IMR-90 (cell line): ENCODE measurements at regions not wholly inside any gene's neighbourhood (a gene's known extent, or its start where the extent isn't known, plus 50 kb on each side); places are given as distances from the start of the nearest gene placed in this dataset.

Source experiments
- ATAC-seq: fragments of 200-7000 bp; cut with Tn5 transposase; 2 replicates; pipeline ENCODE4 v1.9.1; 2020; ENCODE audit warnings: low read depth, mild to moderate bottlenecking, moderate library complexity
- BruUV-seq: library from RNA; stranded (reverse); fragments of 400-500 nt; replicated peaks from 2 replicates; lab custom pipeline; 2021; lab: Mats Ljungman, UMichigan
- CTCF ChIA-PET: fragments of 300-600 bp; formaldehyde crosslinking; extraction: SDS; loops from one replicate; lab custom pipeline; 2021; ENCODE audit warnings: antibody characterized with exemption; lab: Yijun Ruan, JAX
- POLR2A ChIA-PET: fragments of 300-600 bp; sonication (Branson Sonifier 250); formaldehyde crosslinking; loops from one replicate; lab custom pipeline; 2022; ENCODE audit warnings: antibody characterized with exemption; ENCODE audit not compliant: unreplicated experiment; lab: Charles Lee
- DNase-seq: peaks from one replicate; pipeline ENCODE4 v3.0.0; 2013
- H2AFZ ChIP-seq: replicated peaks from 2 replicates; pipeline ENCODE3; 2013; ENCODE audit warnings: low read length, mild to moderate bottlenecking; ENCODE audit not compliant: poor library complexity
- H2AK5ac ChIP-seq: 2 replicates; pipeline ENCODE4 v1.6.1; 2013; ENCODE audit warnings: low read depth, low read length, inconsistent platforms
- H2AK9ac ChIP-seq: replicated peaks from 2 replicates; pipeline ENCODE3; 2013; ENCODE audit warnings: mild to moderate bottlenecking, low read depth, low read length, moderate library complexity; ENCODE audit not compliant: poor library complexity
- H2BK120ac ChIP-seq: 2 replicates; pipeline ENCODE4 v1.6.1; 2013; ENCODE audit warnings: low read depth, low read length, inconsistent platforms
- H2BK15ac ChIP-seq: 3 replicates; pipeline ENCODE4 v1.6.1; 2013; ENCODE audit warnings: low read depth, low read length, inconsistent platforms
- H2BK20ac ChIP-seq: 2 replicates; pipeline ENCODE4 v1.6.1; 2013; ENCODE audit warnings: low read depth, mild to moderate bottlenecking, inconsistent platforms, low read length, moderate library complexity
- H2BK5ac ChIP-seq: 2 replicates; pipeline ENCODE4 v1.6.1; 2013; ENCODE audit warnings: mild to moderate bottlenecking, low read depth, low read length, inconsistent platforms; ENCODE audit not compliant: poor library complexity, severe bottlenecking
- H3K14ac ChIP-seq: replicated peaks from 2 replicates; pipeline ENCODE4 v1.6.1; 2013; ENCODE audit warnings: low read depth, low read length, inconsistent platforms
- H3K18ac ChIP-seq: 2 replicates; pipeline ENCODE4 v1.6.1; 2013; ENCODE audit warnings: low read depth, low read length, control low read depth
- H3K23ac ChIP-seq: 2 replicates; pipeline ENCODE4 v1.6.1; 2013; ENCODE audit warnings: low read depth, low read length, inconsistent platforms
- H3K27ac ChIP-seq: 2 replicates; pipeline ENCODE4 v1.5.1; 2013; ENCODE audit warnings: mild to moderate bottlenecking, control low read depth, low read length; ENCODE audit not compliant: insufficient read depth
- H3K27me3 ChIP-seq: 2 replicates; pipeline ENCODE4 v1.6.1; 2013; ENCODE audit warnings: low read length; ENCODE audit not compliant: control insufficient read depth, insufficient read depth
- H3K36me3 ChIP-seq: 2 replicates; pipeline ENCODE4 v1.6.1; 2013; ENCODE audit warnings: low read length, mixed read lengths; ENCODE audit not compliant: control insufficient read depth, insufficient read depth
- H3K4ac ChIP-seq: 2 replicates; pipeline ENCODE4 v1.6.1; 2013; ENCODE audit warnings: low read depth, low read length, inconsistent platforms
- H3K4me1 ChIP-seq: 2 replicates; pipeline ENCODE4 v1.6.1; 2013; ENCODE audit warnings: low read length, mixed read lengths; ENCODE audit not compliant: control insufficient read depth, insufficient read depth
- H3K4me2 ChIP-seq: 2 replicates; pipeline ENCODE4 v1.6.1; 2013; ENCODE audit warnings: low read depth, mild to moderate bottlenecking, control low read depth, low read length, moderate library complexity
- H3K4me3 ChIP-seq: 2 replicates; pipeline ENCODE4 v1.5.1; 2013; ENCODE audit warnings: low read depth, mild to moderate bottlenecking, control low read depth, low read length, moderate library complexity; ENCODE audit not compliant: insufficient read depth
- H3K56ac ChIP-seq: 2 replicates; pipeline ENCODE4 v1.6.1; 2013; ENCODE audit warnings: low read length, inconsistent platforms; ENCODE audit not compliant: insufficient read depth; ENCODE audit errors: extremely low read depth
- H3K79me1 ChIP-seq, 2 experiments: 2 replicates each; pipeline ENCODE4 v1.6.1; 2013; ENCODE audit warnings: low read length in 2 of 2, inconsistent platforms in 1 of 2, low read depth in 1 of 2
- H3K9ac ChIP-seq: 2 replicates; pipeline ENCODE4 v1.6.1; 2013; ENCODE audit warnings: low read depth, low read length, control low read depth
- H3K9me1 ChIP-seq: 2 replicates; pipeline ENCODE4 v1.6.1; 2013; ENCODE audit warnings: low read length, inconsistent platforms; ENCODE audit not compliant: insufficient read depth
- H3K9me3 ChIP-seq: 2 replicates; pipeline ENCODE4 v1.6.1; 2013; ENCODE audit warnings: low read length; ENCODE audit not compliant: control insufficient read depth, insufficient read depth
- H4K20me1 ChIP-seq: 2 replicates; pipeline ENCODE4 v1.6.1; 2013; ENCODE audit warnings: low read length, inconsistent platforms; ENCODE audit not compliant: insufficient read depth
- H4K5ac ChIP-seq: 2 replicates; pipeline ENCODE4 v1.6.1; 2013; ENCODE audit warnings: mild to moderate bottlenecking, low read depth, low read length, control low read depth
- H4K8ac ChIP-seq, 2 experiments: 2 replicates each; pipeline ENCODE4 v1.6.1; 2013; ENCODE audit warnings: low read depth in 2 of 2, low read length in 2 of 2, control low read depth in 1 of 2, inconsistent platforms in 1 of 2
- H4K91ac ChIP-seq: 2 replicates; pipeline ENCODE4 v1.6.1; 2013; ENCODE audit warnings: low read depth, low read length, inconsistent platforms; ENCODE audit not compliant: insufficient read depth
- BHLHE40 ChIP-seq: fragments of 150-350 bp; IDR thresholded peaks from 2 replicates; pipeline ENCODE4 v1.6.1; 2016; ENCODE audit warnings: mild to moderate bottlenecking, low read depth, low read length
- CEBPB ChIP-seq: IDR thresholded peaks from 2 replicates; pipeline ENCODE4 v1.6.1; 2012; ENCODE audit warnings: low read depth, low read length, improper control_type of control experiment
- RAD21 ChIP-seq: IDR thresholded peaks from 2 replicates; pipeline ENCODE4 v1.6.1; 2012; ENCODE audit warnings: low read length, improper control_type of control experiment
- SMC3 ChIP-seq: fragments of 150-350 bp; IDR thresholded peaks from 2 replicates; pipeline ENCODE4 v1.6.1; 2016; ENCODE audit warnings: low read depth, mild to moderate bottlenecking, antibody characterized with exemption, low read length, moderate library complexity
- WGBS, 2 experiments: methylation state at CpG; one replicate each; pipeline versions ENCODE4 v1.1.5 to v1.1.7; 2013; ENCODE audit warnings: missing lambda C conversion rate in 2 of 2; ENCODE audit not compliant: insufficient read length in 1 of 2; ENCODE audit errors: extremely low coverage in 2 of 2; 5-methylcytosine and 5-hydroxymethylcytosine counted together
- dilution Hi-C: fragments of 300-500 bp; cut with HindIII; formaldehyde crosslinking; loops from one replicate; pipeline ENCODE4 v1.14.3; 2018; ENCODE audit warnings: low sequenced_read_pairs; ENCODE audit not compliant: unreplicated experiment
- in situ Hi-C: fragments of 300-500 bp; cut with MboI; formaldehyde crosslinking; loops from 3 replicates; pipeline ENCODE4 v1.14.3; 2019; ENCODE audit warnings: low sequenced_read_pairs, inconsistent platforms, mixed read lengths
- intact Hi-C: fragments of 100-400 bp; cut with micrococcal nuclease; formaldehyde crosslinking; loops from 2 replicates; pipeline ENCODE4 v1.10.0; 2022

GRCh38 chr12:68439368-68440045 lies 107.3 kb upstream of the MDM1 start:
- no peak overlapping the region for H3K4ac ChIP-seq
- intact Hi-C loops (no loop called here), dilution Hi-C loops (no loop called here), in situ Hi-C loops (no loop called here)
- no peak for DNase-seq
- no peak overlapping the region for H3K56ac ChIP-seq
- H3K27ac ChIP-seq: no peak overlapping the region
- H3K9ac ChIP-seq: no peak overlapping the region
- peaks cover 4% of the 10 kb centered on the region for H3K4me1 ChIP-seq
- peak overlapping the region; percentile 10; the same call in 1 of the 2 replicates for H3K14ac ChIP-seq
- 0 out of 2 replicates have a peak overlapping the region, but pooled peaks have one; percentile 35 for H4K91ac ChIP-seq
- CTCF ChIA-PET: interaction anchor here (0.5 to 0.6 kb wide), 2 partner anchors 10 to 18 kb away, joined by 3 read pairs; no protein-coding TSS in a partner anchor
- WGBS, 2 experiments: 100% methylated on average over 2 of the region's 4 CpGs; no CpG with 5 or more reads in 1 of the 2 experiments
- POLR2A ChIA-PET: no interaction called here
- peak; percentile 55; the same call in 1 of the 2 replicates for TF ChIP-seq BHLHE40
- TF ChIP-seq SMC3: no peak
- peak; percentile 61; the same call in 1 of the 2 replicates for TF ChIP-seq CEBPB
- no peak for TF ChIP-seq RAD21
- no peaks in the 10 kb centered on the region for H3K27me3 ChIP-seq
- H2BK20ac ChIP-seq: peak overlapping the region; percentile 65; the same call in 1 of the 2 replicates
- H2AFZ ChIP-seq: peak overlapping the region; percentile 78
- no peak overlapping the region for H4K5ac ChIP-seq
- no peak overlapping the region for H2AK5ac ChIP-seq
- H3K79me1 ChIP-seq: no peaks in the 10 kb centered on the region
- H3K4me3 ChIP-seq: no peak overlapping the region
- H4K20me1 ChIP-seq: no peaks in the 10 kb centered on the region
- ATAC-seq: no peak
- no peak overlapping the region; the same call in 1 of the 2 replicates for H3K18ac ChIP-seq
- H2BK5ac ChIP-seq: peak overlapping the region; percentile 65
- H3K36me3 ChIP-seq: no peaks in the 10 kb centered on the region
- peaks cover 7% of the 10 kb centered on the region; the same call in 1 of the 2 replicates for H3K9me3 ChIP-seq
- BruUV-seq: no TSS peak
- H3K4me2 ChIP-seq: peak overlapping the region; percentile 6; the same call in 1 of the 2 replicates
- peaks cover 6% of the 10 kb centered on the region for H3K9me1 ChIP-seq
- H2BK120ac ChIP-seq: peak overlapping the region; percentile 27
- peak overlapping the region; percentile 22; the same call in 2 of the 3 replicates for H2BK15ac ChIP-seq
- H2AK9ac ChIP-seq: no peak overlapping the region
- H3K23ac ChIP-seq: no peak overlapping the region
- H4K8ac ChIP-seq: peak overlapping the region in 1 of 2 experiments; percentile 65; a peak in 2 of 4 replicates
